GM19438 (cell line): ENCODE measurements at regions not wholly inside any gene's neighbourhood (a gene's known extent, or its start where the extent isn't known, plus 50 kb on each side); places are given as distances from the start of the nearest gene placed in this dataset.

Experiments used
- ATAC-seq: cut with Tn5 transposase; IDR thresholded peaks from one replicate; pipeline ENCODE4 v1.9.1; 2021; ENCODE audit warnings: low read depth; ENCODE audit not compliant: unreplicated experiment

GRCh38 chr13:73687929-73688328 is 446.3 kb downstream of the KLF12 start:
- no peak for ATAC-seq

- no peak for ATAC-seq
Observed at GRCh38 chr13:73687087-73687486, 447.1 kb downstream of the KLF12 start.

DNA sequence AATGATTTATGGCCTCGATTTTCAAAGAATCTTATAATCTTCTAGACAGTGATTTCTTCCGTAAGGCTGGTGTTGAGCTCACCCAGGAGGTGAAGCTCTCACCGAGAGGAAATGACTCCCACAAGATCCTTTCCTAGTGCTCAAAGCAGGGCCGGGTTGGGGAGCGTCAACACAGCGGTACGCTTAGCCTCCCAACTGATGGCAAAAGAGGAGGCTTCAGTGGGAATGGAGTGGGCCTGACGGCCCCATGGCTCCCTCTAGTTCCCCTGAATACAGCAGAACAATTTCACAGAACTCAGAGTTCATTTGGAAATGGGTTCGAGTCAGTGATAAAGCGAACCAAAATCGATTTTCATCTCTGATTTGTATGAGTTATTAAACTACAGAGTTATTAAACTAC is 449.5 kb downstream of the KLF12 start:
- no peak for ATAC-seq

DNA sequence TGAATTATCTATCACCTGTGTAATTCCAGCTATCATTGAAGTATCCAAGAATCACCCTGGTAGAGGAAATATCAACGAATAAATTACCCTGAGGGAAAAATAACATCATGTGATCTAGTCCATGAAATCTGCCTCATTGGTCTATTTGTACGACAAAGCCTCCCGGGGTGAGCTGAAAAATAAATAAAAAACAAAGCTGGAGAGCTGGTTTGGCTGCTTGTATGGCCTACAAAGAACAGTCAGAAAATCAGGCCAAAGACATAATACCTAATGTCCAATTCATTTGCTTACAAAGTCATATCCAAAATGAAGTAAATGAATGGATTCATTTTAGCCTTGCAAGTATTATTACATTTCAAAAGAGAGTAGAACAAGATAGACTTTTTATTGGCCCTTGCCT is 449.9 kb downstream of the KLF12 start:
- no peak for ATAC-seq

DNA sequence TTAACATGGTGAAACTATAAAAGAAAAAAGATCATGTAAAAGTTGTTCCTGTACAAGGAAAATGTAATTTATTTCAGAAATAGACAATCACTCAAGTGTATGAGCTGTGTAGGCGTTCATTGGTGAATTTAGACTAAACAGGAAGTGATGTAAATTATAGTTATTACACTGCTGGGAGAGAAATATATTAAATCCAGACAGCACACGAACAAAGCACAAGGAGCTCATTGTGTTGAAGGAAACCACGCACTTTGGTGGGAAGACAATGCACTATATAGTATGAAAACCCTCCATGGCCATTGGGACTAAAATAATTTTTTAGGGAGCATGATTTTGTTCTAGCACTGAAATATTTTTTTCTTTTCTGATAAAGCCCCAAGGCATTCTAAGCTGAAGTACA is 450.5 kb downstream of the KLF12 start:
- no peak for ATAC-seq

DNA sequence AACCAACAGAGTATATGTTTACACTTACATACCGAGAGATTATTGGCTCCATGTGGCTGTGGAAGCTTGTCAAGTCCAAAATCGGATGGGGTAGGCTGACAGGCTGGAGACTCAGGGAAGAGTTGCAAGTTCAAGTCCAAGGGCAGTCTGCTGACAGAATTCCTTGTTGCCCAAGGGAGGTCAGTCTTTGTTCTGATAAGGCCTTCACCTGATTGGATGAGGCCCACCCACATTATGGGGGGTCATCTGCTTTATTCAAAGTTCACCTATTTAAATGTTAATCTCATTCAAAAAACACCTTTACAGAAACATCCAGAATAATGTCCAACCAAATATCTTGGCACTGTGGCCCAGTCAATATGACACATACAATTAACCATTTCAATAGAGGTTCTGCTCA is 452.4 kb downstream of the KLF12 start:
- no peak for ATAC-seq

DNA sequence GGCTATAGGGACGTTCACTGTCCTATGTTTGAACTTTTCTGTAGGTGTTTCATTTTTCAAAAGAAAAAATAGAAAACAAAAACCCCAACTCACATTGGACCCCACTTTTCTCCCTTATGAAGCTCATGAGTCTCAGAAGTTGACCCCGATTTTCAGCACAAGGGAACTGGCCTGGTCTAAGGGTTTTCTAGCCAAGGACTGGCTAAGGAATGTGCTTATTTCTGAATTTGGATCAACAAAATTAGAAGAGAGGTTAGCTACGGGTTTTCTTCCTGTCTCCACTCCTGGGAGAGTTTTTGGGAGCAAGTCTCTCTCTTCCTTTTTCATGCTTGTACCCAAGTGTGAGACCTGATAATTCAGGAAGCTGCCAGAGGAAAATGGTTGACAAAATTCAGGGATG is 453.2 kb downstream of the KLF12 start:
- ATAC-seq, result no peak

- no peak for ATAC-seq
Observed at GRCh38 chr13:73677048-73677601, 457.1 kb downstream of the KLF12 start.

DNA sequence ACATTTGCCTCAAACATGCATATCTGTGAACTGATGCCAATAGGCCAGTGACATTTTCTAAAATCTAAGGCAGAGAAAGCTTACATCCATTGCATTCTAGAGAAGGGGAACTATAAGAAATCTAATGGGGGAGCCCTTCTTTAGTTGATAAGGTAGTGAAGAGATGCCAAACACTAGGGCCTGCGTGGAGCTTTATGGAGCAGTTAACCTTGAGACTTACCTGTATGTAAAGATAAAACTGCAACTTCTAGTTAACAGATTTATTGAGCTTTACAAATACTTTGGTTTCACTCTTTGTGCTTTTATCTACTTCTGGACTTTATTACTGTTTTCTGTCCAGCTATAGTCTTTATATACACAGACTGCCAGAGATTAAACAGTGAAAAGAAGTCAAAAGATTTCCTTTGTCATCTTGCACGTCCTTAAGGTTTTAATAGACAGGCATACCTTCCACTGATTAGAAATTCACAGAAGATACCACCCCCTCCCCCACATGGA is 457.6 kb downstream of the KLF12 start:
- ATAC-seq, result no peak

GRCh38 chr13:73675821-73676220 is 458.4 kb downstream of the KLF12 start:
- ATAC-seq, result no peak

GRCh38 chr13:73674570-73674969 is 459.6 kb downstream of the KLF12 start:
- ATAC-seq, result no peak

GRCh38 chr13:73673931-73674330 is 460.3 kb downstream of the KLF12 start:
- ATAC-seq, result no peak

- no peak for ATAC-seq
Observed at GRCh38 chr13:73672492-73672891, 461.7 kb downstream of the KLF12 start.

DNA sequence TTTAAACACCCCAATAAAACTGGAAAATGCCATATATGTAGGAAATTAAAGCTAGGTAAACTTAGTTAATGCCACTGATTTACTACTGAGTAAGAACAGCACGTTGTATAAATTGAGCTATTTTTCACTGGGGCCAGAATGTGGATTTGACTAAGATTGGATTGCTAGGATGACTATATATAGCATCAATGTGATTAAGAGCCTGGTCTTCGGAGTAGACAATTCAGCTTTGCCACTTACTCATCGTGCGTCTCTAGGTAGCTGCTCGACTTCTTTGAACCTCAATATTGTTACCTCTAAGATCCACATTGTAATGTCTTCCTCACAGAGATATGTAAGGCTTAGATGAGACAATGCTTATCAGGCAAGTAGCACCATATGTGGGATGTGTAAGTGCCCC is 462.5 kb downstream of the KLF12 start:
- ATAC-seq, result no peak

DNA sequence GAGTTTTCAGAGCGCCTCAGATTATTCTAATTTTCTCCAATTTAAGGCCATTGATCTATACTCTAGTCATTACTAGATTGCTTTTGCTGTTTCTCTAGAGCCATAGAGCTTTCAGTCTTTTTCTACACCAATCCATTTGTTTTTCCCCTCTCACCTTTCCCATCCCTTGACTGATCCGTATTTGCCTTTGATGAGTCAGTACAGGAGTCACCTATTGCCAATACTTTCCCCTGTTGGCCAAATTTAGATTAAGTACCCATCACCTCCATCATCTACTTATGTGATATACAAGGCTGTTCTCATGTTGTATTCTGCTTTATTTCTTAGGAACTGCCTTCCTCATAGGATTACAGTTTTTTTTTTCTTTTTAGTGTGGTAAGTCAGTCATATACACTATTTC is 463.2 kb downstream of the KLF12 start:
- ATAC-seq, result no peak

- ATAC-seq, result no peak
Observed at GRCh38 chr13:73667756-73668155, 466.4 kb downstream of the KLF12 start.

DNA sequence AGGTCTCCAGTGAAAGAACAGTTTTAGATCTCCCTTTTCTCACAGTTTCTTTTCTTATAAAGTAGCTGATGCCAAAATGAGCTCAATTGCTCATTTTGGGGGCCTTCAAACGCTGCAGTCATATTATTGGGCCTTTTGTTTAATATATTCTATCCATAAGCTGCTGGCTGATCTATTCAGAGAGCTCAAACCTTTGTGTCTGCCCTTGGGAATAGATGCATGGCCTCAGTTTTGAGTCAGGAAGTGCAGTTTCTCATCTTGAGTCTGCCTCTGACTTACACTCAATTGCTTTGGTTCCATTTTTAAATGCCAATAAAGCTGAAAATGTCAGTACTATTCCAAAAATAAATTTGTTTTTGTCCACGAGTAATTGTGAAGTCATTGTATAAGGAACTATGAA is 468.9 kb downstream of the KLF12 start:
- ATAC-seq, result no peak

GRCh38 chr13:73664851-73665250 is 469.4 kb downstream of the KLF12 start:
- no peak for ATAC-seq

DNA sequence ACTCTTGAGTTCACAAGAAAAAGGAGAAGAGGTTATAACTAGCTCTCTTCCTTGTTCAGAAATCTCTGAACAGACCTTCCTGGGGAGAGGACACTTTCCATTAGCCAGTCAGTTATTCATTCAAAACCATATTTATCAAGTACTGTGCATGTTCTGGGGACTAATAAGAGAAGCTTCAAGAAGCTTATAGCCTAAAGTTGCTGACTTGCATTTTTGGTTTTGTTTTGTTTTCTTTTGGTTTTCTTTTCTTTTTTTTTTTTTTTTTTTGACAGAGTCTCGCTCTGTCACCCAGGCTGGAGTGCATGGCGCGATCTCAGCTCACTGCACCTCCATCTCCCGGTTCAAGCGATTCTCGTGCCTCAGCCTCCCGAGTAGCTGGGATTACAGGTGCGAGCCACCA is 471.4 kb downstream of the KLF12 start:
- no peak for ATAC-seq

- no peak for ATAC-seq
Observed at GRCh38 chr13:73661687-73662425, 472.3 kb downstream of the KLF12 start.

DNA sequence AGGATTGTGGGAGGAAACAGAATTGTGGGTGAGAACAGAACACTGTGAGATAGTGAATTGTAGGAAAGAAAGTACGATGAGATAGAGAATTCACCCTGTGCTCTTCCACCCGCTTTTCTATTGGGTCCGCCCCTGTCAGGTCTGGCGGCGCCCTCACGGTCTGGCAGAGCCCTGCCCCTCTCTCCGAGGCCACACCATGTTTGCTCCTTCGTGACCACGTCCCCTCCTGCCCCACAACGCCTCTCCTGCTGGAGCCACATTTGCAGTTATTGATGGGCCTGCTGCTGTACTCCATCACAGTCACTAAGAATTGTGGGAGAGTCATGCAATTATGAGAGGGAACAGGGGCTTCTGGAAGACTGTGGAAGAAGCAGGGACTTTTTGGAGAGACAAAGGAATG is 473.1 kb downstream of the KLF12 start:
- no peak for ATAC-seq

DNA sequence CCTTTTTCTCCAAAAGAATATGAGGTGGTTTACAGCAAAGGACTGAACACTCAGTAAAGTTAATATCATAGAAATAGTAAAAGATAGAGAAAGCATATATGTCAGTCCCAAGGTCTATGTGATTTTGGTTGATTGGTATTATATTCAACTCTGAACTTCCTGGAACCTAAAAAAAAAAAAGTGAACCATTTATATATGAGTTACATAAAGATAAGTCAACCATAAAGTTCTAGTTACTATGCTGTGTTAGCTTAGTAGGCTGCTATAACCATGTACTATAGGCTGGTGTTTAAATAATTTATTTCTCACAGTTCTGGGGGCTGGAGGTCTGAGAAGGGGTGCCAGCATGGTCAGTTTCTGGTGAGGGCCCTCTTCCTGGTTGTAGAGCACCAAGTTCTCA is 475.6 kb downstream of the KLF12 start:
- no peak for ATAC-seq
